ENCODE measurements at regions not wholly inside any gene's neighbourhood (a gene's known extent, or its start where the extent isn't known, plus 50 kb on each side); places are given as distances from the start of the nearest gene placed in this dataset.

- no peaks in the 10 kb centered on the region for H3K27me3 ChIP-seq (ENCODE audit: control insufficient read depth, insufficient read depth, low read length)
Measured at GRCh38 chr11:45511566-45511965, 153.9 kb downstream of the CHST1 start.

GRCh38 chr11:45507916-45508315 lies 157.5 kb downstream of the CHST1 start:
- H3K4me3 ChIP-seq (ENCODE audit: low read length) = no peak overlapping the region
- H3K27me3 ChIP-seq (ENCODE audit: control insufficient read depth, insufficient read depth, low read length) = no peaks in the 10 kb centered on the region
- no peaks in the 10 kb centered on the region for H3K36me3 ChIP-seq (ENCODE audit: control insufficient read depth, insufficient read depth, low read length)
- H3K9ac ChIP-seq (ENCODE audit: low read length) = no peak overlapping the region
- H3K4me1 ChIP-seq (ENCODE audit: control insufficient read depth, insufficient read depth, low read length) = no peaks in the 10 kb centered on the region
- H3K9me3 ChIP-seq (ENCODE audit: control insufficient read depth, low read length) = no peaks in the 10 kb centered on the region

More at GRCh38 chr11:45511566-45511965, 153.9 kb downstream of the CHST1 start:
- H3K9me3 ChIP-seq (ENCODE audit: control insufficient read depth, low read length) = no peaks in the 10 kb centered on the region
- no peaks in the 10 kb centered on the region for H3K36me3 ChIP-seq (ENCODE audit: control insufficient read depth, insufficient read depth, low read length)
- no peak overlapping the region for H3K9ac ChIP-seq (ENCODE audit: low read length)
- no peak overlapping the region for H3K4me3 ChIP-seq (ENCODE audit: low read length)
- H3K4me1 ChIP-seq (ENCODE audit: control insufficient read depth, insufficient read depth, low read length) = no peaks in the 10 kb centered on the region

DNA sequence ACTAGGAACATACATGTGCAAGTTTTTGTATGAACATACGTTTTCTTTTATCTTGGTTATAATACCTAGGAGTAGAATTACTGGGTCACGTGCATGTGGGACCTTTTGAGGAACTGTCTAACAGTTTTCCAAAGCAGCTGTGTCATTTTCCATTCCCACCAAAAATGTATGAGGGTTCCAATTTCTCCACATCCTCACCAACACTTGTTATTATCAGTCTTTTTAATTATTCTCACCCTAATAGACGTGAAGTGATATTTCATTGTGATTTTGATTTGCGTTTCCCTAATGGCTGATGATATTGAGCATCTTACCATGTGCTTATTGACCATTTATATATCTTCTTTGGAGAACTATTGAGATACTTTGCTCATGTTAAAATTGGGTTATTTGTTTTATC lies 162.1 kb downstream of the CHST1 start:
- Histone ChIP-seq H3K36me3 (ENCODE audit: control insufficient read depth, insufficient read depth, low read length) (no peaks in the 10 kb centered on the region), H3K4me1 (ENCODE audit: control insufficient read depth, insufficient read depth, low read length) (no peaks in the 10 kb centered on the region)

DNA sequence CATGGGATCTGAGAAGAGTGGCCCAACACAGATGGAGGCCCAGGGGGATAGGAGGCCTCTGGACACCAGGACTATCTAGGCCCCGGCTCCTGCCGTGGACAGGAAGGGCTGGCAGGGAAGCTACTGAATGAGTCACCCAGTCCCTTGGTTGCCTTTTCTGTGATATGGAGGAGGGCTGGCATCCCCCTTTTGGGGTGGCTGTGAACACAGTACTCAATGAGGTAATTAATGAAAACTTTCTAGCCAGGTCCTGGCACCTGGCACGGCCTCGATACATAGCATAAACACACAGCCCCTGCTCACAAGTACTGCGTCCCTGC lies 163.2 kb downstream of the CHST1 start:
- Histone ChIP-seq H3K4me3 (ENCODE audit: low read length) (no peak overlapping the region), H3K36me3 (ENCODE audit: control insufficient read depth, insufficient read depth, low read length) (no peaks in the 10 kb centered on the region), H3K9ac (ENCODE audit: low read length) (no peak overlapping the region), H3K27me3 (ENCODE audit: control insufficient read depth, insufficient read depth, low read length) (no peaks in the 10 kb centered on the region), H3K4me1 (ENCODE audit: control insufficient read depth, insufficient read depth, low read length) (no peaks in the 10 kb centered on the region), H3K9me3 (ENCODE audit: control insufficient read depth, low read length) (no peaks in the 10 kb centered on the region)

More for the DNA sequence above, 162.1 kb downstream of the CHST1 start:
- Histone ChIP-seq H3K27me3 (ENCODE audit: control insufficient read depth, insufficient read depth, low read length) (no peaks in the 10 kb centered on the region), H3K9me3 (ENCODE audit: control insufficient read depth, low read length) (no peaks in the 10 kb centered on the region), H3K4me3 (ENCODE audit: low read length) (no peak overlapping the region), H3K9ac (ENCODE audit: low read length) (no peak overlapping the region)

- H3K9ac ChIP-seq (ENCODE audit: low read length) = no peak overlapping the region
Measured at GRCh38 chr11:45501392-45502225, 163.8 kb downstream of the CHST1 start.

DNA sequence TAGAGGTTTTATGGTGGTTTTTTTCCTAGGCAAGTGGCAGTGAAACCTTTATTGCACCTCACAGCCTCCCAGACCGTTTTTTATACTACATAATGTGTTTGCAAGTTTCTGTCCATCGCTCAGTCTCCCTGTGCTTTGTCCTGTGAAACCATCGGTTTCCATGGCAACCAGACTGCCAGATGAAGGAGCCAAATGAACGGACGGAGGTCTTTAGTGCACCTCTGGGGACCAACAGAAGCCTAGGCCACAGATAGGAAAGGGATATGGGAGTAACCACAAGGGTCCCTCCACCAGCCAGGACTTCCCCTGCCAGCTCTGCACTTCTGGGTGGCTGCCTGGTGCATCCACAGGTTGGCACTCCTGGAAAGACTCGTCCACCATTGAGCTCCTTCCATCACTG lies 165.0 kb downstream of the CHST1 start:
- no peak overlapping the region for H3K4me3 ChIP-seq (ENCODE audit: low read length)
- no peaks in the 10 kb centered on the region for H3K36me3 ChIP-seq (ENCODE audit: control insufficient read depth, insufficient read depth, low read length)
- H3K9ac ChIP-seq (ENCODE audit: low read length) = no peak overlapping the region

More at GRCh38 chr11:45501392-45502225, 163.8 kb downstream of the CHST1 start:
- Histone ChIP-seq H3K4me3 (ENCODE audit: low read length) (no peak overlapping the region), H3K36me3 (ENCODE audit: control insufficient read depth, insufficient read depth, low read length) (no peaks in the 10 kb centered on the region), H3K27me3 (ENCODE audit: control insufficient read depth, insufficient read depth, low read length) (no peaks in the 10 kb centered on the region), H3K9me3 (ENCODE audit: control insufficient read depth, low read length) (no peaks in the 10 kb centered on the region), H3K4me1 (ENCODE audit: control insufficient read depth, insufficient read depth, low read length) (no peaks in the 10 kb centered on the region)

DNA sequence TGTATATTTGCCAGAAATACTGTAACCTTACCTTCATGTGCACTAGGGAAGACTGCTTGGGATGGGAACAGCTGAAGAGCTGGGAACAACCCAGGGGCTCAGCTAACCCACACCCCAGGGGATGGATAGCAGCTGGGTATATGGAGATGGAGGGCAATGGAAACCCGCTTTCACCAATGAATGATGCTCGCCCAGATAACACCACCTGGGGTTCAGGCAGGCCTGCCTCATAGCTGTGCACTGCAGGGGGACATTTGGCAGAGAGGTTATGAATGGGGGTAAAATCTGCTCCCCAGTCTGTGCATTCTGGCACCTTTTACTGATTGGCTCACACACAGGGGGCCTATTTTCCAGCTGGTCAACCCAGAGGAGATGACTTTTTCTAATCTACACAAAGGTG lies 170.7 kb downstream of the CHST1 start:
- Histone ChIP-seq H3K9me3 (ENCODE audit: control insufficient read depth, low read length) (no peaks in the 10 kb centered on the region), H3K9ac (ENCODE audit: low read length) (no peak overlapping the region), H3K36me3 (ENCODE audit: control insufficient read depth, insufficient read depth, low read length) (no peaks in the 10 kb centered on the region), H3K27me3 (ENCODE audit: control insufficient read depth, insufficient read depth, low read length) (peaks cover 4% of the 10 kb centered on the region), H3K4me1 (ENCODE audit: control insufficient read depth, insufficient read depth, low read length) (no peaks in the 10 kb centered on the region), H3K4me3 (ENCODE audit: low read length) (no peak overlapping the region)

More for the DNA sequence above, 165.0 kb downstream of the CHST1 start:
- H3K4me1 ChIP-seq (ENCODE audit: control insufficient read depth, insufficient read depth, low read length) = no peaks in the 10 kb centered on the region
- no peaks in the 10 kb centered on the region for H3K27me3 ChIP-seq (ENCODE audit: control insufficient read depth, insufficient read depth, low read length)
- no peaks in the 10 kb centered on the region for H3K9me3 ChIP-seq (ENCODE audit: control insufficient read depth, low read length)

DNA sequence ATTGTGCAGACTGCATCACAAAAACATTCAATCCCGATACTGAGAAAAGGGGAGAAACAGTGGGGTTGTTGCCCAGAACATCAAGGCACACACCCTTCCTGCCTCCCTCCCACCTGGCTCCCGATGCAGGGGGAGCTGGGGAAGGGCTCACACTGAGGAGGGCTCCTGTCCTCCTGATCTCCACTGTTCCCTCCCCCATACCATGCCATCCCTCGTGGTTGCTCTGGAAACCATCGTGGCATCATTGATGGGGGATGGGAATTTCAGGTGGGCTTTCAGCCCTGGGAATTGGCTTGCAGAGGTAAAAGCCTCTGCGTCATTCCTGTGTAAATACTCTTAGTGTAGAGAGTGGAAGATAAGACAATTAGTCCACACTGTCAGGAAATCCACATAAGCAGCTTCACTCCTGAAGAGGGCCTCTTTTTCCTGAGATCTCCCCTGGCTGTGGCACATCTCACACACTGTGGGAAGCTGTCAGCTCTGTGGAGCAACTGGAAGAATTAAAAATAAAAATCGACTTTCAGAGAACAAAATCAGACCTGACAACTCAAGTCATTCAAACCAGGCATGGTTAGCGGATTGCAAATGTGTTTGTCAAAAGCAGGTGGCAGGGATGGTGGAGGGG lies 176.0 kb downstream of the CHST1 start:
- H3K27me3 ChIP-seq (ENCODE audit: control insufficient read depth, insufficient read depth, low read length) = no peaks in the 10 kb centered on the region
- no peak overlapping the region for H3K4me3 ChIP-seq (ENCODE audit: low read length)
- no peak overlapping the region for H3K9ac ChIP-seq (ENCODE audit: low read length)
- H3K36me3 ChIP-seq (ENCODE audit: control insufficient read depth, insufficient read depth, low read length) = no peaks in the 10 kb centered on the region
- H3K4me1 ChIP-seq (ENCODE audit: control insufficient read depth, insufficient read depth, low read length) = no peaks in the 10 kb centered on the region
- no peaks in the 10 kb centered on the region for H3K9me3 ChIP-seq (ENCODE audit: control insufficient read depth, low read length)

DNA sequence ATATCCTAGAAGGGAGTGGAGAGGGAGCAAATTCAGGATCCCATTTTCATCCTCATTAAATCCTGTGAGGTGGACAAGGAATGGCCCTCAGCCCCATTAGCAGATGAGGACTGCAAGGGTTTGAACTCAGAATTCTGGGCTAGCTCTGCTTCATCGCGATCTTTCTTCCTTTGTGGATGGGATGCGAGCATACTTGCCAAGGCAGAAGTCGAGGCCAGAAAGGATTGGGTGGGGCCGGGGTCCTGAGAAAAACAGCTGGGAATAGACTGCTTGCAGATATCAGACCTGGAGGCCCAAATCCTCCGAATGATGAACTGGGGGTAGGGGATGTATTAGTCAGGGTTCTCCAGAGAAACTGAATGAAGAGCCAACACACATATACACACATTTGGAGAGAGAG lies 179.0 kb downstream of the CHST1 start:
- no peaks in the 10 kb centered on the region for H3K9me3 ChIP-seq (ENCODE audit: control insufficient read depth, low read length)
- H3K4me3 ChIP-seq (ENCODE audit: low read length) = no peak overlapping the region
- H3K4me1 ChIP-seq (ENCODE audit: control insufficient read depth, insufficient read depth, low read length) = no peaks in the 10 kb centered on the region
- peaks cover 15% of the 10 kb centered on the region for H3K27me3 ChIP-seq (ENCODE audit: control insufficient read depth, insufficient read depth, low read length)
- no peaks in the 10 kb centered on the region for H3K36me3 ChIP-seq (ENCODE audit: control insufficient read depth, insufficient read depth, low read length)
- H3K9ac ChIP-seq (ENCODE audit: low read length) = no peak overlapping the region

GRCh38 chr11:45485070-45485707 lies 180.2 kb downstream of the CHST1 start:
- no peak overlapping the region for H3K9ac ChIP-seq (ENCODE audit: low read length)
- no peak overlapping the region for H3K4me3 ChIP-seq (ENCODE audit: low read length)
- peaks cover 19% of the 10 kb centered on the region for H3K27me3 ChIP-seq (ENCODE audit: control insufficient read depth, insufficient read depth, low read length)
- H3K4me1 ChIP-seq (ENCODE audit: control insufficient read depth, insufficient read depth, low read length) = no peaks in the 10 kb centered on the region
- no peaks in the 10 kb centered on the region for H3K9me3 ChIP-seq (ENCODE audit: control insufficient read depth, low read length)
- no peaks in the 10 kb centered on the region for H3K36me3 ChIP-seq (ENCODE audit: control insufficient read depth, insufficient read depth, low read length)

DNA sequence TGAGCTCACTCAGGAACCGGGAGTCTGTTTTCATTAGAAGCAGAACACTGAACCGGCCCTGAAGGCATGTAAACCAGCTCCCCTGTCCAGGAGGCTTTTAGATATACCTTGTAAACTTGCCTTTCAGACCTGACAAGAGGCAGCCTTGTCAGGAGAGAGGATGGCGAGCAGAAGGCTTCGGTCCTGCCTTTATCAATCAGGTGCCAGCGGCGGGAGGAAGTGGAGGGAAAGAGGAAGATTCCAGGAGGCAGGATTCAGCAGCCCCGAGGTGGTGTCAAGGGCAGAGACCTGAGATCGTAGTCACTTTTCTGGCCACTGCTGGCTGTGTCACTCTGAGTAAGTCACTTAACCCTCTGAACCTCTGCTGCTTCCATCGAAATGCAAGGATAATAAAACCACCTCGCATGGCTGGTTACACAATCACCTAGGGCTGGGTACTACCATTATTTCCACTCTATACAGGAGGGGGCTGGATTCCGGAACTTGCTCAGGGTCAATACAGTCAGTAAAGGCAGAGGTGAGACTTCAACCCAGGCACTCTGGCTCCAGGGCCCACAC lies 181.0 kb downstream of the CHST1 start:
- no peaks in the 10 kb centered on the region for H3K36me3 ChIP-seq (ENCODE audit: control insufficient read depth, insufficient read depth, low read length)
- H3K4me3 ChIP-seq (ENCODE audit: low read length) = no peak overlapping the region
- H3K9ac ChIP-seq (ENCODE audit: low read length) = no peak overlapping the region
- no peaks in the 10 kb centered on the region for H3K4me1 ChIP-seq (ENCODE audit: control insufficient read depth, insufficient read depth, low read length)
- H3K27me3 ChIP-seq (ENCODE audit: control insufficient read depth, insufficient read depth, low read length) = peaks cover 19% of the 10 kb centered on the region
- no peaks in the 10 kb centered on the region for H3K9me3 ChIP-seq (ENCODE audit: control insufficient read depth, low read length)

DNA sequence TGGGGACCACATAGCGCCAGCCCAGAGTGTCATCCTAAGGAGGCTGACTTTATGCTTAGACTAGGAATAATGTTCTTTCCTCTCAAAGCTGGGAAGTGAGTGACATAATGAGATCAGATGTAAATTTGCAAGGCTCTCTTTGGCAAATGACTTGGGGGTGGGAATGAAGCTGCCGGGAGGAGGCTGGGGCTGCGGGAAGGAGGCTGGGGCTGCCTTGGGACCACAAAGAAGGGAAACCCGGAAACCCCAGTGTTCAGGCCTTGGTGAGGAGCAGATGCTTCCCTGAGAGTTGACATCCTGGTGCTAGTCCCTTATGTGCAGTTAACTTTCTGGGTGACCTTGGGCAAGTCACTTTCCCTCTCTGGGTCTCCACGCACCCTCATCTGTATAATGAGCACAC lies 182.0 kb downstream of the CHST1 start:
- no peak overlapping the region for H3K9ac ChIP-seq (ENCODE audit: low read length)
- H3K9me3 ChIP-seq (ENCODE audit: control insufficient read depth, low read length) = no peaks in the 10 kb centered on the region
- no peak overlapping the region for H3K4me3 ChIP-seq (ENCODE audit: low read length)
- peaks cover 19% of the 10 kb centered on the region for H3K27me3 ChIP-seq (ENCODE audit: control insufficient read depth, insufficient read depth, low read length)
- no peaks in the 10 kb centered on the region for H3K36me3 ChIP-seq (ENCODE audit: control insufficient read depth, insufficient read depth, low read length)
- H3K4me1 ChIP-seq (ENCODE audit: control insufficient read depth, insufficient read depth, low read length) = no peaks in the 10 kb centered on the region

Measured in mucosa of stomach (tissue), 1 donor.